ENCODE measurements at regions not wholly inside any gene's neighbourhood (a gene's known extent, or its start where the extent isn't known, plus 50 kb on each side); places are given as distances from the start of the nearest gene placed in this dataset.

GRCh38 chr17:13757871-13758270 is 156.1 kb upstream of the HS3ST3A1 start:
- H3K36me3 ChIP-seq = no peaks in the 10 kb centered on the region
- no peaks in the 10 kb centered on the region for H3K4me1 ChIP-seq
- H3K4me2 ChIP-seq = no peak overlapping the region
- no peak overlapping the region for H3K9ac ChIP-seq
- no peaks in the 10 kb centered on the region for H3K27me3 ChIP-seq
- no peaks in the 10 kb centered on the region for H4K20me1 ChIP-seq
- H3K9me3 ChIP-seq (replicated peaks in 1 of 11) = no peaks in the 10 kb centered on the region
- H3K27ac ChIP-seq = no peak overlapping the region
- no peak overlapping the region for H3K4me3 ChIP-seq
- no peak for TF ChIP-seq Cebpa-rat (IDR thresholded peaks at IDR 0.05)

- no peak for TF ChIP-seq Cebpa-rat (IDR thresholded peaks at IDR 0.05)
- Histone ChIP-seq H3K27ac (no peak overlapping the region), H3K4me1 (no peaks in the 10 kb centered on the region), H4K20me1 (no peaks in the 10 kb centered on the region), H3K4me2 (no peak overlapping the region), H3K4me3 (no peak overlapping the region), H3K9me3 (replicated peaks in 1 of 11) (no peaks in the 10 kb centered on the region), H3K9ac (no peak overlapping the region), H3K36me3 (no peaks in the 10 kb centered on the region), H3K27me3 (no peaks in the 10 kb centered on the region)
These were observed 158.0 kb upstream of the HS3ST3A1 start for GRCh38 chr17:13759518-13760335.

GRCh38 chr17:13761038-13761603 is 159.4 kb upstream of the HS3ST3A1 start:
- Histone ChIP-seq H3K27me3 (no peaks in the 10 kb centered on the region), H3K4me1 (no peaks in the 10 kb centered on the region), H3K4me3 (no peak overlapping the region), H4K20me1 (no peaks in the 10 kb centered on the region), H3K36me3 (no peaks in the 10 kb centered on the region), H3K9ac (no peak overlapping the region), H3K27ac (no peak overlapping the region), H3K9me3 (replicated peaks in 1 of 11) (no peaks in the 10 kb centered on the region), H3K4me2 (no peak overlapping the region)
- no peak for TF ChIP-seq Cebpa-rat (IDR thresholded peaks at IDR 0.05)

- H3K9me3 ChIP-seq (replicated peaks in 1 of 11) = peaks cover 20 to 25% (median 23%) of the 10 kb centered on the region in 11 experiments
- H3K36me3 ChIP-seq = peaks cover 0 to 6% (median 0%) of the 10 kb centered on the region in 11 experiments; a peak in 1 of 22 replicates
- H4K20me1 ChIP-seq = no peaks in the 10 kb centered on the region
- no peak overlapping the region for H3K4me3 ChIP-seq
- H3K27ac ChIP-seq = no peak overlapping the region
- no peak overlapping the region for H3K4me2 ChIP-seq
- no peak for TF ChIP-seq Cebpa-rat (IDR thresholded peaks at IDR 0.05)
- no peaks in the 10 kb centered on the region for H3K4me1 ChIP-seq
- H3K27me3 ChIP-seq = no peaks in the 10 kb centered on the region
- H3K9ac ChIP-seq = no peak overlapping the region
These were observed 164.0 kb upstream of the HS3ST3A1 start for GRCh38 chr17:13765701-13766100.

GRCh38 chr17:13770702-13771101 is 169.0 kb upstream of the HS3ST3A1 start:
- TF ChIP-seq Cebpa-rat (IDR thresholded peaks at IDR 0.05) = no peak

GRCh38 chr17:13775450-13775849 is 173.7 kb upstream of the HS3ST3A1 start:
- Histone ChIP-seq H3K9ac (no peak overlapping the region), H3K27me3 (no peaks in the 10 kb centered on the region), H3K4me3 (no peak overlapping the region), H4K20me1 (no peaks in the 10 kb centered on the region), H3K36me3 (peaks cover 0 to 54% (median 5%) of the 10 kb centered on the region in 11 experiments; a peak in 7 of 22 replicates), H3K9me3 (replicated peaks in 1 of 11) (peaks cover 20 to 39% (median 27%) of the 10 kb centered on the region in 11 experiments), H3K27ac (no peak overlapping the region), H3K4me2 (no peak overlapping the region), H3K4me1 (no peaks in the 10 kb centered on the region)
- no peak for TF ChIP-seq Cebpa-rat (IDR thresholded peaks at IDR 0.05)

More at GRCh38 chr17:13770702-13771101, 169.0 kb upstream of the HS3ST3A1 start:
- no peaks in the 10 kb centered on the region for H3K27me3 ChIP-seq
- no peak overlapping the region for H3K4me2 ChIP-seq
- peaks cover 29 to 45% (median 32%) of the 10 kb centered on the region in 11 experiments for H3K9me3 ChIP-seq (replicated peaks in 1 of 11)
- no peak overlapping the region for H3K9ac ChIP-seq
- no peak overlapping the region for H3K27ac ChIP-seq
- no peaks in the 10 kb centered on the region for H3K4me1 ChIP-seq
- no peak overlapping the region for H3K4me3 ChIP-seq
- H4K20me1 ChIP-seq = no peaks in the 10 kb centered on the region
- H3K36me3 ChIP-seq = peaks cover 0 to 13% (median 0%) of the 10 kb centered on the region in 11 experiments; a peak in 4 of 22 replicates

GRCh38 chr17:13776027-13776551 is 174.4 kb upstream of the HS3ST3A1 start:
- peaks cover 0 to 55% (median 5%) of the 10 kb centered on the region in 11 experiments; a peak in 7 of 22 replicates for H3K36me3 ChIP-seq
- no peak overlapping the region for H3K27ac ChIP-seq
- no peak for TF ChIP-seq Cebpa-rat (IDR thresholded peaks at IDR 0.05)
- no peaks in the 10 kb centered on the region for H4K20me1 ChIP-seq
- H3K4me1 ChIP-seq = no peaks in the 10 kb centered on the region
- no peak overlapping the region for H3K4me3 ChIP-seq
- H3K9me3 ChIP-seq (replicated peaks in 1 of 11) = peaks cover 20 to 39% (median 27%) of the 10 kb centered on the region in 11 experiments; a peak in 21 of 22 replicates
- no peaks in the 10 kb centered on the region for H3K27me3 ChIP-seq
- H3K9ac ChIP-seq = no peak overlapping the region
- no peak overlapping the region for H3K4me2 ChIP-seq

GRCh38 chr17:13777003-13777402 is 175.3 kb upstream of the HS3ST3A1 start:
- Histone ChIP-seq H3K36me3 (peaks cover 0 to 57% (median 5%) of the 10 kb centered on the region in 11 experiments; a peak in 7 of 22 replicates), H3K9me3 (replicated peaks in 1 of 11) (peaks cover 17 to 36% (median 30%) of the 10 kb centered on the region in 11 experiments; a peak in 21 of 22 replicates), H3K27ac (no peak overlapping the region), H3K4me2 (no peak overlapping the region), H3K27me3 (no peaks in the 10 kb centered on the region), H4K20me1 (no peaks in the 10 kb centered on the region), H3K4me3 (no peak overlapping the region), H3K9ac (no peak overlapping the region), H3K4me1 (no peaks in the 10 kb centered on the region)
- no peak for TF ChIP-seq Cebpa-rat (IDR thresholded peaks at IDR 0.05)

GRCh38 chr17:13784434-13785095 is 182.8 kb upstream of the HS3ST3A1 start:
- Histone ChIP-seq H3K27ac (no peak overlapping the region), H3K4me2 (no peak overlapping the region), H3K4me1 (no peaks in the 10 kb centered on the region), H3K36me3 (peaks cover 0 to 13% (median 0%) of the 10 kb centered on the region in 11 experiments; a peak in 3 of 22 replicates), H3K4me3 (no peak overlapping the region), H3K27me3 (no peaks in the 10 kb centered on the region), H3K9ac (no peak overlapping the region), H3K9me3 (replicated peaks in 1 of 11) (peaks cover 8 to 22% (median 15%) of the 10 kb centered on the region in 11 experiments; a peak in 16 of 22 replicates), H4K20me1 (no peaks in the 10 kb centered on the region)
- no peak for TF ChIP-seq Cebpa-rat (IDR thresholded peaks at IDR 0.05)
